Amygdala (tissue), 56 donors: ENCODE measurements at regions not wholly inside any gene's neighbourhood (a gene's known extent, or its start where the extent isn't known, plus 50 kb on each side); places are given as distances from the start of the nearest gene placed in this dataset.

ENCODE experiments used
- DNase-seq, 56 donors: peaks; one replicate each; lab custom pipeline; 2025; lab: John Stamatoyannopoulos, UW

- DNase-seq = no peak
These were observed 125.3 kb downstream of the TSHZ3 start for GRCh38 chr19:31223740-31224534.

DNA sequence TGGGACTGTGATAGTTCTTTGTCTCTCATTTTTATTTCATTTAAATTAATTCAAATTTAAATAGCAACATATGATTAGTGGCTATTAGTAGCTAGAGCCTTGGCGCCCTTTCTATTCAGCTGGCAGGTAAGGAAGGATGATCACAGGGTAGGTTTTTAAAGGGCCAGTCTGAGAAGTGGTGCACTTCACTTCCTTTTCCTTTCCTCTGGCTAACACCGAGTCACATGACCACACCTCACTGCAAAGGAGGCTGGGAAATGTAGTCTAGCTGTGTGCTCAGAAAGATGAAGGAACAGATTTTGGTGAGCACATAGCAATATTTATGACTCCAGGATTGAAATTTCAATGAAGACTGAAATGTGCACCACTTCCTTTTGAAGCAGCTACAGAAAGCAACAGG, 128.7 kb downstream of the TSHZ3 start:
- no peak for DNase-seq

GRCh38 chr19:31214997-31215396, 134.2 kb downstream of the TSHZ3 start:
- DNase-seq = no peak

- no peak for DNase-seq
These were observed 135.2 kb downstream of the TSHZ3 start for GRCh38 chr19:31214086-31214485.

GRCh38 chr19:31211088-31211487, 138.1 kb downstream of the TSHZ3 start:
- no peak for DNase-seq

DNA sequence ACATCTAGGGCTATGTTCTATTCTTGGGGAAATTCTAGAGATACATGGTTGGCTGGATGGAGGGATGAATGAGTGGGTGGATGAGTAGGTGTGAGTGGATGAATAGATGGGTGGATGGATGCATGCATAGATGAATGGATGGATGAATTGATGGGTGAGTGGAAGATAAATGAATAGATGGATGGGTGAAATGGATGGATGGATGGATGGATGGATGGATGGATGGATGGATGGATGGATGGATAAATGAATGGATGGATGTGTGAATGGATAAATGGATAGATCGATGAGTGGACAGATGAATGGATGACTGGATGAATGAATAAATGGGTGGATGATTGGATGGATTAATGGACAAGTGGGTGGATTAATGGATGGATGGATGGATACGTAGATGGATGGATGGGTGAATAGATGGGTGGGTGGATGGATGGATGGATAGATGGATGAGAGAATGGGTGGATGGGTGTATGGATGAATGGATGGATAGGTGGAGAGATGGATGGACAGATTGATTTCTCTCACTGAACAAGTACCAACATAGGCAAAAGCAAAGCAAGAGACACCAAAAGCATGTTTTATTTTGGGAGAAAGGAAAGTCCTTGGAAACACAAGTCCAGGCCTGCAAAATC, 143.2 kb downstream of the TSHZ3 start:
- DNase-seq = no peak

DNA sequence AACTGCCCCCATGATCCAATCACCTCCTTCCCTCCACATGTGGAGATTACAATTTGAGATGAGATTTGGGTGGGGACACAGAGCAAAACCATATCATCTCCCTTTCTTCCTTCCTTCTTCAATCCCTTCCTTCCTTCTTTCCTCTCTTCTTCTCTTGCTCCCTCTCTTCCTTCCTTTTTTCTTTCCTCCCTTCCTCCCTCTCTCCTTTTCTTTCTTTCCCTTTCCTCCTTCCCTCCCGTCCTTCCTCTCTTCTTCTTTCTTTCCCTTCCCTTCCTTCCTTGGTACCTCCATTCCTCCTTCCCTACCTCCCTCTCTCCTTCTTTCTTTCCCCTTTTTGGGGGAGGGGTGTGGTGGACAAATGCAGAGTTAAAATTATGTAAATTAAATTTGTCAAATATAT, 145.1 kb downstream of the TSHZ3 start:
- no peak for DNase-seq

GRCh38 chr19:31185261-31185660, 164.0 kb downstream of the TSHZ3 start:
- no peak for DNase-seq

GRCh38 chr19:31181535-31181934, 167.7 kb downstream of the TSHZ3 start:
- DNase-seq = no peak

DNA sequence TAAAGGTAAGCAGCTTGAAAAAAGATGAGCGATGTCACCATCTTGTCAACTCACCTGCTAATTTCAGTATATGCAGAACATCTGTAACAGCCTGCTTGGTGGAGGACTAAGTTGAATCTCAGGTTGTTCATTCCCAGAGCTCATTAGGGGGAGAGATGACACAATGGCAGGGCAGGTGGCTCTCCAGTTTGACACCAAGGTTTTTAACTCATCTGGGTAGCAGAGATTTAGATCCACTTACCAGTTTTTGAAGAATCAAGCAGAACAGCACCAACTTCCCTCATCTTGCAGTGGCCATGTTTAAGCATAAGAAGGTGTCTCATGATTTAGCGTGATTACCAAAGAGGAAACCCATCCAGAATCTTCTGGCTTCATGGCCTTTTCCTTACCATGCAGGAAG, 168.3 kb downstream of the TSHZ3 start:
- no peak for DNase-seq

DNA sequence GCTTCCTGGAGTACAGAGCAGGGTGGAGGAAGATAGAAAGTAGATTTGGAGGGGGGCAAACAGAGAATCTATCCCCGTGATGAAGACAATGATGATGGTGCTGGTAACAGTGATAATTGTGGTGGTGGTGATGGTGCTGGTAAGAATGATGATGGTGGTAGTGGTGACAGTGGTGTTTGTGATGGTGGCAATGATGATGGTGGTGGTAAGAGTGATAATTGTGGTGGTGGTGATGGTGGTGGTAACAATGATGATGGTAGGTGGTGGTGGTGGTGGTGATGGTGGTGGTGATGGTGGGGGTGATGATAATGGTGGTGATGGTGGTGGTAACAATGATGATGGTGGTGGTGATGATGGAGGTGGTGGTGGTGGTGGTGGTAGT, 169.8 kb downstream of the TSHZ3 start:
- DNase-seq = no peak

- DNase-seq = no peak
These were observed 170.3 kb downstream of the TSHZ3 start for GRCh38 chr19:31178833-31179470.

DNA sequence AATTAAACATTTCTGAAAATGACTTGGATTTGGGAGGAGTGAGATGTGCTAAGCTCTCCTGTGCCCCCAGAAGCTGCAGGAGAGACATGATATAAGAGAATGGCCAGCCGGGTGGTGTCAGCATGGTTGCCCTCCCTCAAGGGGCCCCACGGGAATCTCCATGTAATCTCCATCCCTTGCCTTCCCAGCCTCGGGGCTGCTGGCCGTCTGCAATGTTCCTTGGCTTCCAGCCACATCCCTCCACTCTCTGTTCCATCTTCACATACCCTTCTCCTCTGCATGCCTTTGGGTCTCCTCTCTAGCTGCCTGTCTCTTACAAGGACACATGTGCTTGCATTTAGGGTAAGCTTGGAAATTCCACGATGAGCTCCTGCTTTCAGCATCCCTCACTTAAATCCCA, 172.0 kb downstream of the TSHZ3 start:
- DNase-seq = no peak

DNA sequence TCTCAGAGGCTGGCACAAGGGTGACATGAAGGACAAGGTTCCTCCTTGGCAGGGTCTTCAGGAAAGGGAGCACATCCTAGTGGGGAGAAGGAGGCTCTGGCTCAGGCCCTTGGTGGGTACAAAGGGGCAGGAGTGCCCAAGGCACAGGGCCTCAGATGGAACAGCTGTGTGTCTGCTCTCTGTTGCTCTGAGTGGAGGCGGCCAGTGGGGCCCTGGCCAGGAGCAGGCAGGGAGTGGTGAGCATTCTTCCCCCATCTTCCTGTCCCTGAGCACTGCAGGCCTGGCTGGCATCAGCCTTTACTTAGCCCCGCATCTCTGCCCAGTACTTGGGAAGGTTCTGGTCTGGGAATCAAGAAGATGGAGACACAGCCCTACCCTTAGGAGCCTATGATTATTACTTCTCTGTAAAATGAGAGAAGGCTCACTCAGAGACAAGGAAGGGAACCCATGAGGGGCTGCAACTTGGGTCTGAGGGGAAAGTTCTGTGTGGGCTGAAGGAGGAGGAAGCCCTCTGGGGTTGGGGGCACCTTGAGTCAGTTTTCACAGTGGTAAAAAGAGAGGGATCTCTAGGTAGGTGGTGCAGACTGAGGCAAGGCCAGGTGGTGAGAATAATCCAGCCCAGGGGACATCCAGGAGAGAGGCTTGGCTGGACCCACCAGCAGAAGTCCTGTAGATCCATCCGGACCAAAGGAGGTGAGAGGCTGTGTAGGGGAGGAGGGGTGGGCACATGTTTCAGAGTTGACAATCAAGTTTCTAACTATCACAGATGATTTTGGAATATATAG, 173.5 kb downstream of the TSHZ3 start:
- no peak for DNase-seq

GRCh38 chr19:31174948-31175347, 174.3 kb downstream of the TSHZ3 start:
- no peak for DNase-seq

DNA sequence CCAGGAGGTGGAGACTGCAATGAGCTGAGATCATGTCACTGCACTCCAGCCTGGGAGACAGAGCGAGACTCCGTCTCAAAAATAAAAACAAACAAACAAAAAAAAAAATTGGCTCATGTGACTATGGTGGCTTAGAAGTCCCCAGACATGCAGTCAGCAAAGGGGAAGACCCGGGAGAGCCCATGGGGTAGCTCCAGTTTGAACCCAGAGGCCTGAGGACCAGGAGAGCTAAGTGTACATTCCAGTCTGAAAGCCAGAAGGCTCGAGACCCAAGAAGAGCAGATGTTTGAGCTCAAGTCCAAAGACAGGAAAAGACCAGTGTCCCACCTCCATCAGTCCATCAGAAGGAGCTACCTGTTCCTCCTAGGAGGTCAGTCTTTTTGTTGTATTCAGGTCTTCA, 175.2 kb downstream of the TSHZ3 start:
- DNase-seq = no peak

DNA sequence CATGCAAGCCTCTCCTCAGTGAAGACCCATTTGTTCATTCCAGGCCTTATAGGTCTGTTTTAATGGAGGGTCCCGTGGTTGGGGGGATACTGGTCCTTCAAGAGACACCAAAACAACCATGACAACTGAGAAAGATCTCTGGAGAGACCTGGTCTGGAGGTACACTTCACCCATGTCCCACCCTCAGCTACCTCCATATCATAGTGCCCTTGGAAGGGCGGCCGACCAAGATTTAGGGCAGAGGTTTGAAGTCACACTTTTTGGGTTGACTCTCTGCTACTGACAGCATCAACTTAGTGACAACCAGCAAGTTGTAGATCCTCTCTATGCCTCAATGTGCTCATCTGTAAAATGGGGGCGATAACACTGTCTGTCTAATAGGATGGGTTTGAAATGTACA, 177.3 kb downstream of the TSHZ3 start:
- no peak for DNase-seq

DNA sequence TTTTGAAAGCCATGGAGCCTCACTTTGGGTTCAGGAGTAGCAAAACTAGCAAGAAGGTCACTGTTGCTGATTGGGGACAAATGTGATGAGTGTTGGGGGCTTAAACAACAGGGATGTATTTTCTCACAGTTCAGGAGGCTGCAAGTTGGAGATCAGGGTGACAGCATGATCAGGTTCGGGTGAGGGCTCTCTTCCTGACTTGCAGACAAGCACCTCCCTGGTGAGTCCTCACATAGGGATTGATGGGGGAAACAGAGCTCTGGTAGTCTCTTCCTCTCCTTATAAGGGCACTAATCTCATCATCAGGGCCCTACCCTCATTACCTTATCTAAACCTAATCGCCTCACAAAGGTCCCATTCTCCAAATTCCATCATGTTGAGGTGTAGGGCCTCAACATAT, 179.2 kb downstream of the TSHZ3 start:
- no peak for DNase-seq

- DNase-seq = no peak
These were observed 181.1 kb downstream of the TSHZ3 start for GRCh38 chr19:31168106-31168625.

GRCh38 chr19:31167690-31168089, 181.5 kb downstream of the TSHZ3 start:
- no peak for DNase-seq

DNA sequence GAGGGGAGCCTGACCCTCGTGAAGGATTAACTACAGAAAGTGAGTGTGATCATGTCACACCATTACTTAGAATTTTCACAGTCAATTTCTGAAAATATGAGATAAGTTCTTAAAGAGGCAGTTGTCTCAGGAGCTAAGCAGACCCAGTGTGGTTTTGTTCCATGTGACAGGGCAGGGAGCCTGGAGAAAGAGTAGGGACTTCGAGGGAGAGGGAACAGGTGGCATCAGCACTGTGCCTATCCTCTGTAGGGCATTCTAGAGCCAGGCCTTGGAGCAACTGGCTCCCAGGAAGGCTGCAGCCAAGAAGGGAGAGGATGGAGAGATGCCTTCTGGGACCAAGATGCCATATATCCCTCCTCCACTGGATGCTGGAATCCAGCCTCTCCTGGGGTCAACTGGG, 183.0 kb downstream of the TSHZ3 start:
- no peak for DNase-seq
